GM18867 (cell line): ENCODE measurements at regions not wholly inside any gene's neighbourhood (a gene's known extent, or its start where the extent isn't known, plus 50 kb on each side); places are given as distances from the start of the nearest gene placed in this dataset.

Experiments used
- ATAC-seq: cut with Tn5 transposase; IDR thresholded peaks from one replicate; pipeline ENCODE4 v1.9.1; 2021; ENCODE audit warnings: mild to moderate bottlenecking, moderate library complexity; ENCODE audit not compliant: unreplicated experiment

- ATAC-seq = no peak
Observed at GRCh38 chr10:78898341-78899097, 170.2 kb upstream of the ZMIZ1 start.

GRCh38 chr10:78899098-78899754 lies 169.5 kb upstream of the ZMIZ1 start:
- ATAC-seq = no peak

GRCh38 chr10:78899996-78900714 lies 168.6 kb upstream of the ZMIZ1 start:
- no peak for ATAC-seq

GRCh38 chr10:78900715-78901430 lies 167.9 kb upstream of the ZMIZ1 start:
- ATAC-seq = no peak

GRCh38 chr10:78901694-78902093 lies 167.1 kb upstream of the ZMIZ1 start:
- ATAC-seq = no peak

GRCh38 chr10:78902815-78903214 lies 166.0 kb upstream of the ZMIZ1 start:
- ATAC-seq = no peak

GRCh38 chr10:78903341-78903940 lies 165.3 kb upstream of the ZMIZ1 start:
- ATAC-seq = no peak

GRCh38 chr10:78904196-78904595 lies 164.6 kb upstream of the ZMIZ1 start:
- no peak for ATAC-seq

GRCh38 chr10:78905015-78905956 lies 163.5 kb upstream of the ZMIZ1 start:
- ATAC-seq = no peak

- no peak for ATAC-seq
Observed at GRCh38 chr10:78905957-78906308, 162.8 kb upstream of the ZMIZ1 start.

- ATAC-seq = no peak
Observed at GRCh38 chr10:78906734-78907390, 161.9 kb upstream of the ZMIZ1 start.

GRCh38 chr10:78907551-78908211 lies 161.1 kb upstream of the ZMIZ1 start:
- no peak for ATAC-seq

GRCh38 chr10:78909221-78909620 lies 159.5 kb upstream of the ZMIZ1 start:
- no peak for ATAC-seq

- no peak for ATAC-seq
Observed at GRCh38 chr10:78910021-78910420, 158.7 kb upstream of the ZMIZ1 start.

- no peak for ATAC-seq
Observed at GRCh38 chr10:78910476-78910875, 158.3 kb upstream of the ZMIZ1 start.

- no peak for ATAC-seq
Observed at GRCh38 chr10:78910886-78911285, 157.9 kb upstream of the ZMIZ1 start.

- no peak for ATAC-seq
Observed at GRCh38 chr10:78911533-78912340, 157.0 kb upstream of the ZMIZ1 start.
